SK-N-SH (cell line): ENCODE measurements at regions not wholly inside any gene's neighbourhood (a gene's known extent, or its start where the extent isn't known, plus 50 kb on each side); places are given as distances from the start of the nearest gene placed in this dataset.

Experiments used
- CTCF ChIA-PET: fragments of 300-600, 350-600 bp; formaldehyde crosslinking; extraction: SDS; loops from one replicate; lab custom pipeline; 2021; lab: Yijun Ruan, JAX
- POLR2A ChIA-PET: fragments of 350-600 bp; sonication (Branson Sonifier 250); formaldehyde crosslinking; extraction: SDS; loops from one replicate; lab custom pipeline; 2020; ENCODE audit warnings: antibody characterized with exemption, inconsistent platforms; lab: Yijun Ruan, JAX
- DNase-seq: peaks from one replicate; pipeline ENCODE4 v3.0.0; 2012
- H2AFZ ChIP-seq: fragments of 200-600 bp; sonication (generic); 2 replicates; pipeline ENCODE4 v1.8.1; 2016; ENCODE audit warnings: antibody characterized with exemption, mild to moderate bottlenecking, low read depth
- H3F3A ChIP-seq: fragments of 200-600 bp; sonication (generic); replicated peaks from 2 replicates; pipeline ENCODE3; 2016; ENCODE audit warnings: antibody characterized with exemption, mild to moderate bottlenecking; ENCODE audit not compliant: insufficient read depth
- H3K27ac ChIP-seq, 2 experiments: fragments of 200-500 bp in 1 of 2; fragments of 200-600 bp in 1 of 2; sonication (Bioruptor generic) in 1 of 2; sonication (generic), shearing (Covaris generic) in 1 of 2; 2 replicates each; pipeline versions ENCODE4 v1.5.1 to v1.6.1; 2014 to 2016; ENCODE audit warnings: low read depth in 2 of 2, inconsistent platforms in 1 of 2, low read length in 1 of 2, mild to moderate bottlenecking in 1 of 2, mixed read lengths in 1 of 2
- H3K27me3 ChIP-seq: fragments of 200-600 bp; sonication (generic), shearing (Covaris generic); 2 replicates; pipeline ENCODE4 v1.6.1; 2016; ENCODE audit warnings: mixed run types; ENCODE audit not compliant: insufficient read depth
- H3K36me3 ChIP-seq, 2 experiments: fragments of 200-500 bp in 1 of 2; fragments of 200-600 bp in 1 of 2; sonication (Bioruptor generic) in 1 of 2; sonication (generic) in 1 of 2; replicated peaks in 1 of 2; 2 replicates each; pipeline versions ENCODE3 to v1.5.1; 2014 to 2016; ENCODE audit warnings: low read length in 1 of 2, mild to moderate bottlenecking in 1 of 2; ENCODE audit not compliant: insufficient read depth in 2 of 2, control insufficient read depth in 1 of 2
- H3K4me1 ChIP-seq, 2 experiments: fragments of 200-500 bp in 1 of 2; fragments of 200-600 bp in 1 of 2; sonication (Bioruptor generic) in 1 of 2; sonication (generic), shearing (Covaris generic) in 1 of 2; 2 replicates each; pipeline versions ENCODE4 v1.5.1 to v1.6.1; 2014 to 2016; ENCODE audit warnings: low read depth in 1 of 2, low read length in 1 of 2, mixed run types in 1 of 2; ENCODE audit not compliant: insufficient read depth in 2 of 2, control insufficient read depth in 1 of 2
- H3K4me2 ChIP-seq: fragments of 200-600 bp; sonication (generic), shearing (Covaris generic); 2 replicates; pipeline ENCODE4 v1.6.1; 2017; ENCODE audit warnings: mixed run types
- H3K4me3 ChIP-seq, 2 experiments: fragments of 200-500 bp in 1 of 2; fragments of 200-600 bp in 1 of 2; sonication (Bioruptor generic) in 1 of 2; sonication (generic), shearing (Covaris generic) in 1 of 2; 2 replicates each; pipeline versions ENCODE4 v1.5.1 to v1.8.1; 2014 to 2016; ENCODE audit warnings: low read depth in 2 of 2, inconsistent platforms in 1 of 2, low read length in 1 of 2, mild to moderate bottlenecking in 1 of 2, mixed read lengths in 1 of 2, moderate library complexity in 1 of 2
- H3K79me2 ChIP-seq: fragments of 200-600 bp; sonication (generic); 2 replicates; pipeline ENCODE4 v1.8.1; 2017; ENCODE audit warnings: mild to moderate bottlenecking; ENCODE audit not compliant: insufficient read depth
- H3K9ac ChIP-seq: fragments of 200-600 bp; sonication (generic); 2 replicates; pipeline ENCODE4 v1.6.1; 2017; ENCODE audit warnings: mixed run types
- H3K9me2 ChIP-seq: fragments of 200-600 bp; sonication (generic); 2 replicates; pipeline ENCODE4 v1.6.1; 2017; ENCODE audit warnings: mixed run types
- H3K9me3 ChIP-seq: fragments of 200-600 bp; sonication (generic); 2 replicates; pipeline ENCODE4 v1.6.1; 2017; ENCODE audit warnings: mixed run types, mild to moderate bottlenecking, moderate library complexity
- H4K20me1 ChIP-seq: fragments of 200-600 bp; sonication (generic); 2 replicates; pipeline ENCODE4 v1.6.1; 2017; ENCODE audit warnings: mild to moderate bottlenecking, mixed run types; ENCODE audit not compliant: insufficient read depth
- CHD2 ChIP-seq: fragments of 150-350 bp; IDR thresholded peaks from 2 replicates; pipeline ENCODE4 v1.6.1; 2018; ENCODE audit warnings: low read length; ENCODE audit not compliant: partially characterized antibody
- EP300 ChIP-seq, 2 experiments: IDR thresholded peaks; 2 replicates each; pipeline versions ENCODE4 v1.4.0 to v1.6.1; 2012; ENCODE audit warnings: borderline replicate concordance in 1 of 2, low read depth in 1 of 2, low read length in 1 of 2
- FOSL2 ChIP-seq: IDR thresholded peaks from 2 replicates; pipeline ENCODE4 v1.4.0; 2012; ENCODE audit warnings: low read depth, mild to moderate bottlenecking, moderate library complexity, borderline replicate concordance
- FOXJ3 ChIP-seq: sonication (generic); formaldehyde crosslinking; IDR thresholded peaks from 2 replicates; pipeline ENCODE4 v1.5.1; 2020; ENCODE audit warnings: mild to moderate bottlenecking, missing genetic modification reagents
- GATA2 ChIP-seq: sonication (generic); formaldehyde crosslinking; IDR thresholded peaks from 2 replicates; pipeline ENCODE4 v1.5.0; 2020; ENCODE audit warnings: mild to moderate bottlenecking, missing genetic modification reagents
- NFIC ChIP-seq: IDR thresholded peaks from 2 replicates; pipeline ENCODE4 v1.4.0; 2012; ENCODE audit warnings: borderline replicate concordance
- POLR2AphosphoS5 ChIP-seq: IDR thresholded peaks from 2 replicates; pipeline ENCODE4 v1.6.1; 2012; ENCODE audit warnings: low read depth, low read length
- RAD21 ChIP-seq: IDR thresholded peaks from 2 replicates; pipeline ENCODE4 v1.6.1; 2012; ENCODE audit warnings: mild to moderate bottlenecking, low read length
- RCOR1 ChIP-seq: fragments of 150-350 bp; IDR thresholded peaks from 2 replicates; pipeline ENCODE4 v1.6.1; 2017; ENCODE audit warnings: antibody characterized with exemption, low read length
- SIN3A ChIP-seq: IDR thresholded peaks from 2 replicates; pipeline ENCODE4 v1.6.1; 2012; ENCODE audit warnings: low read depth, mild to moderate bottlenecking, low read length, moderate library complexity, borderline replicate concordance
- SMC3 ChIP-seq: IDR thresholded peaks from 2 replicates; pipeline ENCODE4 v1.6.1; 2012; ENCODE audit warnings: low read depth, low read length, improper control_type of control experiment
- TCF12 ChIP-seq: IDR thresholded peaks from 2 replicates; pipeline ENCODE4 v1.4.0; 2012
- YY1 ChIP-seq: IDR thresholded peaks from 2 replicates; pipeline ENCODE4 v1.4.0; 2012; ENCODE audit warnings: low read depth, mild to moderate bottlenecking
- WGBS: methylation state at CpG from one replicate; pipeline ENCODE4 v1.1.6; 2017; ENCODE audit warnings: low lambda C conversion rate; 5-methylcytosine and 5-hydroxymethylcytosine counted together
- TF ChIP-seq, protein P1 (sequence below): IDR thresholded peaks from 2 replicates; pipeline ENCODE4 v1.6.1; 2012; ENCODE audit warnings: mild to moderate bottlenecking, low read depth, low read length, moderate library complexity
- TF ChIP-seq, protein P2 (sequence below): fragments of 150-350 bp; IDR thresholded peaks from 2 replicates; pipeline ENCODE4 v1.6.1; 2016; ENCODE audit warnings: mild to moderate bottlenecking, low read depth, low read length
- TF ChIP-seq, protein P3 (sequence below): IDR thresholded peaks from 2 replicates; pipeline ENCODE4; 2012
- TF ChIP-seq, protein P4 (sequence below): IDR thresholded peaks from 2 replicates; pipeline ENCODE4 v1.4.0; 2012; ENCODE audit warnings: low read depth, borderline replicate concordance

DNA sequence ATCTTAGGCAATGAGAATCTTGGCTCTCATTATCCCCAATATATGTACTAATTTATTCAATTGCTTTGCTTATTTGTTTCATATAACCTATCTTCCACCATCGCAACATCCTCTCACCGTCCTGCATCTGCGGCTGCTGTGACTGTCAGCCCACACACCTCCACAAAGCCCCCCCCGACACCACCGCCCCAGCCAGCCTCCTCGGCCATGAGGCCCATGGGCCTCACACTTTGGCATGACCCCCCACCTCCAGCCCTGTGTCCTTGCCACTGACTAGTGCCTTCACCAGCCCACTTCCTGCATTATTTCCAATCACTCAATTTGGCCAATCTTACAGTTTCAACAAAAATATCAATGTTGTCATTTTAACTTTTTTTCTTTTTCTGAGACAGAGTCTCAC is 60.7 kb upstream of the TOX2 start:
- DNase-seq = no peak
- H3K36me3 ChIP-seq = no peaks in the 10 kb centered on the region
- no peaks in the 10 kb centered on the region for H4K20me1 ChIP-seq
- ChIA-PET POLR2A (no interaction called here), CTCF (no interaction called here)
- no peak overlapping the region for H3K27ac ChIP-seq
- no peak overlapping the region for H3K9ac ChIP-seq
- no peaks in the 10 kb centered on the region for H3K4me1 ChIP-seq
- H2AFZ ChIP-seq = no peak overlapping the region
- no peak overlapping the region for H3K4me2 ChIP-seq
- no peaks in the 10 kb centered on the region for H3K79me2 ChIP-seq
- H3K27me3 ChIP-seq = no peaks in the 10 kb centered on the region
- TF ChIP-seq RAD21 = no peak
- TF ChIP-seq YY1 = no peak
- no peak for TF ChIP-seq EP300 (IDR thresholded peaks at IDR 0.05; ENCODE audit: borderline replicate concordance in 1 of 2, low read depth in 1 of 2, low read length in 1 of 2)
- no peak for TF ChIP-seq FOSL2
- TF ChIP-seq TCF12 = no peak
- TF ChIP-seq, protein P1, sequence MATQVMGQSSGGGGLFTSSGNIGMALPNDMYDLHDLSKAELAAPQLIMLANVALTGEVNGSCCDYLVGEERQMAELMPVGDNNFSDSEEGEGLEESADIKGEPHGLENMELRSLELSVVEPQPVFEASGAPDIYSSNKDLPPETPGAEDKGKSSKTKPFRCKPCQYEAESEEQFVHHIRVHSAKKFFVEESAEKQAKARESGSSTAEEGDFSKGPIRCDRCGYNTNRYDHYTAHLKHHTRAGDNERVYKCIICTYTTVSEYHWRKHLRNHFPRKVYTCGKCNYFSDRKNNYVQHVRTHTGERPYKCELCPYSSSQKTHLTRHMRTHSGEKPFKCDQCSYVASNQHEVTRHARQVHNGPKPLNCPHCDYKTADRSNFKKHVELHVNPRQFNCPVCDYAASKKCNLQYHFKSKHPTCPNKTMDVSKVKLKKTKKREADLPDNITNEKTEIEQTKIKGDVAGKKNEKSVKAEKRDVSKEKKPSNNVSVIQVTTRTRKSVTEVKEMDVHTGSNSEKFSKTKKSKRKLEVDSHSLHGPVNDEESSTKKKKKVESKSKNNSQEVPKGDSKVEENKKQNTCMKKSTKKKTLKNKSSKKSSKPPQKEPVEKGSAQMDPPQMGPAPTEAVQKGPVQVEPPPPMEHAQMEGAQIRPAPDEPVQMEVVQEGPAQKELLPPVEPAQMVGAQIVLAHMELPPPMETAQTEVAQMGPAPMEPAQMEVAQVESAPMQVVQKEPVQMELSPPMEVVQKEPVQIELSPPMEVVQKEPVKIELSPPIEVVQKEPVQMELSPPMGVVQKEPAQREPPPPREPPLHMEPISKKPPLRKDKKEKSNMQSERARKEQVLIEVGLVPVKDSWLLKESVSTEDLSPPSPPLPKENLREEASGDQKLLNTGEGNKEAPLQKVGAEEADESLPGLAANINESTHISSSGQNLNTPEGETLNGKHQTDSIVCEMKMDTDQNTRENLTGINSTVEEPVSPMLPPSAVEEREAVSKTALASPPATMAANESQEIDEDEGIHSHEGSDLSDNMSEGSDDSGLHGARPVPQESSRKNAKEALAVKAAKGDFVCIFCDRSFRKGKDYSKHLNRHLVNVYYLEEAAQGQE = no peak
- no peaks in the 10 kb centered on the region for H3F3A ChIP-seq
- H3K9me2 ChIP-seq = no peaks in the 10 kb centered on the region
- no peak overlapping the region for H3K4me3 ChIP-seq
- no peaks in the 10 kb centered on the region for H3K9me3 ChIP-seq
- 94% methylated on average over 6 of the region's 6 CpGs for WGBS

DNA sequence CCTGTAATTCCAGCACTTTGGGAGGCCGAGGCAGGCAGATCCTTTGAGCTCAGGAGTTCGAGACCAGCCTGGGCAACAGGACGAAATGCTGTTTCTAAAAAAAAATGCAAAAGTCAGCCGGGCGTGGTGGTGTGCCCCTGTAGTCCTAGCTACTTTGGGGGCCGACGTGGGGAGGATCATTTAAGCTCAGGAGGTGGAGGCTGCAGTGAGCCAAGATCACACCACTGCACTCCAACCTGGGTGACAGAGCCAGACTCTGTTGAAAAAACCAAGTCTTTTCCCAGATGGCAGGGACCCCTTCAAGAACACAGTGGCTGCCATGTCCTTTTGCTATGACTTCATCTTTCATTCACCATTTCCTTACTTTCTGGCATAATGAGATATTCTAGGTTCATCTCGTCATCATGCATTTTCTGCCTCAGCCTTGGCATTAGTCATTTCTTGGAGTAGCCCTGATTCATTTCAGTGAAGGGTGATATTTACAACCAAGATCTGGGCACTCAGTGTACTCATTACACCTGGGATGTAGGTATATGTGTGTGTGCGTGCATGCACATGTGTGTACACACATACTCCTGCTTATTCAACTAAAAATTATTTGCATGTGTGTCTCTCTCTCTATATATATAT is 61.4 kb upstream of the TOX2 start:
- no peaks in the 10 kb centered on the region for H4K20me1 ChIP-seq
- TF ChIP-seq GATA2 (no peak), POLR2AphosphoS5 (no peak), SIN3A (no peak), SMC3 (no peak), CHD2 (no peak), RAD21 (no peak), NFIC (no peak), EP300 (IDR thresholded peaks at IDR 0.05; ENCODE audit: borderline replicate concordance in 1 of 2, low read depth in 1 of 2, low read length in 1 of 2) (no peak), YY1 (no peak), FOXJ3 (no peak), TCF12 (no peak), RCOR1 (no peak)
- TF ChIP-seq, protein P2, sequence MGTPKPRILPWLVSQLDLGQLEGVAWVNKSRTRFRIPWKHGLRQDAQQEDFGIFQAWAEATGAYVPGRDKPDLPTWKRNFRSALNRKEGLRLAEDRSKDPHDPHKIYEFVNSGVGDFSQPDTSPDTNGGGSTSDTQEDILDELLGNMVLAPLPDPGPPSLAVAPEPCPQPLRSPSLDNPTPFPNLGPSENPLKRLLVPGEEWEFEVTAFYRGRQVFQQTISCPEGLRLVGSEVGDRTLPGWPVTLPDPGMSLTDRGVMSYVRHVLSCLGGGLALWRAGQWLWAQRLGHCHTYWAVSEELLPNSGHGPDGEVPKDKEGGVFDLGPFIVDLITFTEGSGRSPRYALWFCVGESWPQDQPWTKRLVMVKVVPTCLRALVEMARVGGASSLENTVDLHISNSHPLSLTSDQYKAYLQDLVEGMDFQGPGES = no peak
- TF ChIP-seq, protein P3, sequence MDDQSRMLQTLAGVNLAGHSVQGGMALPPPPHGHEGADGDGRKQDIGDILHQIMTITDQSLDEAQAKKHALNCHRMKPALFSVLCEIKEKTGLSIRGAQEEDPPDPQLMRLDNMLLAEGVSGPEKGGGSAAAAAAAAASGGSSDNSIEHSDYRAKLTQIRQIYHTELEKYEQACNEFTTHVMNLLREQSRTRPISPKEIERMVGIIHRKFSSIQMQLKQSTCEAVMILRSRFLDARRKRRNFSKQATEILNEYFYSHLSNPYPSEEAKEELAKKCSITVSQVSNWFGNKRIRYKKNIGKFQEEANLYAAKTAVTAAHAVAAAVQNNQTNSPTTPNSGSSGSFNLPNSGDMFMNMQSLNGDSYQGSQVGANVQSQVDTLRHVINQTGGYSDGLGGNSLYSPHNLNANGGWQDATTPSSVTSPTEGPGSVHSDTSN = no peak
- TF ChIP-seq, protein P4, sequence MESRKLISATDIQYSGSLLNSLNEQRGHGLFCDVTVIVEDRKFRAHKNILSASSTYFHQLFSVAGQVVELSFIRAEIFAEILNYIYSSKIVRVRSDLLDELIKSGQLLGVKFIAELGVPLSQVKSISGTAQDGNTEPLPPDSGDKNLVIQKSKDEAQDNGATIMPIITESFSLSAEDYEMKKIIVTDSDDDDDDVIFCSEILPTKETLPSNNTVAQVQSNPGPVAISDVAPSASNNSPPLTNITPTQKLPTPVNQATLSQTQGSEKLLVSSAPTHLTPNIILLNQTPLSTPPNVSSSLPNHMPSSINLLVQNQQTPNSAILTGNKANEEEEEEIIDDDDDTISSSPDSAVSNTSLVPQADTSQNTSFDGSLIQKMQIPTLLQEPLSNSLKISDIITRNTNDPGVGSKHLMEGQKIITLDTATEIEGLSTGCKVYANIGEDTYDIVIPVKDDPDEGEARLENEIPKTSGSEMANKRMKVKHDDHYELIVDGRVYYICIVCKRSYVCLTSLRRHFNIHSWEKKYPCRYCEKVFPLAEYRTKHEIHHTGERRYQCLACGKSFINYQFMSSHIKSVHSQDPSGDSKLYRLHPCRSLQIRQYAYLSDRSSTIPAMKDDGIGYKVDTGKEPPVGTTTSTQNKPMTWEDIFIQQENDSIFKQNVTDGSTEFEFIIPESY = no peak
- POLR2A ChIA-PET = no interaction called here
- H3K9me3 ChIP-seq = no peaks in the 10 kb centered on the region
- 81% methylated on average over 9 of the region's 9 CpGs for WGBS
- no peak for DNase-seq
- no peaks in the 10 kb centered on the region for H3K4me1 ChIP-seq
- H3K36me3 ChIP-seq = no peaks in the 10 kb centered on the region
- no peak overlapping the region for H2AFZ ChIP-seq
- CTCF ChIA-PET = no interaction called here
- H3K9ac ChIP-seq = no peak overlapping the region
- no peaks in the 10 kb centered on the region for H3K9me2 ChIP-seq
- no peaks in the 10 kb centered on the region for H3K27me3 ChIP-seq
- H3K4me3 ChIP-seq = no peak overlapping the region
- H3K27ac ChIP-seq = no peak overlapping the region
- H3F3A ChIP-seq = no peaks in the 10 kb centered on the region
- H3K4me2 ChIP-seq = no peak overlapping the region
- no peaks in the 10 kb centered on the region for H3K79me2 ChIP-seq
